ENCODE measurements at regions not wholly inside any gene's neighbourhood (a gene's known extent, or its start where the extent isn't known, plus 50 kb on each side); places are given as distances from the start of the nearest gene placed in this dataset.
"Not testable (repeated sequence)": the region's sequence is repeated elsewhere in the genome, so short reads cannot be mapped to it uniquely, and the experiment has no call there.

- DNase-seq (no peak), ATAC-seq (no peak)
- intact Hi-C loops (cut with DNase I, micrococcal nuclease): no loop called here
Observed at GRCh38 chr5:121660142-121660541, 191.5 kb upstream of the FTMT start.

- DNase-seq; ATAC-seq; intact Hi-C loops (cut with DNase I, micrococcal nuclease): not testable (repeated sequence)
Observed at GRCh38 chr5:121665542-121665941, 186.1 kb upstream of the FTMT start.

- no peak for ATAC-seq
- intact Hi-C loops (cut with DNase I, micrococcal nuclease): no loop called here
Observed at GRCh38 chr5:121667292-121667691, 184.4 kb upstream of the FTMT start.

GRCh38 chr5:121668635-121669034 lies 183.0 kb upstream of the FTMT start:
- intact Hi-C loops (cut with DNase I, micrococcal nuclease): no loop called here
- no peak for DNase-seq
- ATAC-seq: no peak

More at GRCh38 chr5:121667292-121667691, 184.4 kb upstream of the FTMT start:
- no peak for DNase-seq

- no peak for ATAC-seq
Observed at GRCh38 chr5:121671624-121672023, 180.1 kb upstream of the FTMT start.

GRCh38 chr5:121675924-121676323 lies 175.8 kb upstream of the FTMT start:
- DNase-seq (no peak), ATAC-seq (no peak)
- intact Hi-C loops (cut with DNase I, micrococcal nuclease): no loop called here

More at GRCh38 chr5:121671624-121672023, 180.1 kb upstream of the FTMT start:
- intact Hi-C loops (cut with DNase I, micrococcal nuclease): no loop called here
- DNase-seq: no peak

- ATAC-seq (no peak), DNase-seq (no peak)
- intact Hi-C loops (cut with DNase I, micrococcal nuclease): no loop called here
Observed at GRCh38 chr5:121681229-121681855, 170.3 kb upstream of the FTMT start.

GRCh38 chr5:121688126-121688525 lies 163.6 kb upstream of the FTMT start:
- no peak for ATAC-seq
- DNase-seq: no peak
- intact Hi-C loops (cut with DNase I, micrococcal nuclease): no loop called here

GRCh38 chr5:121688781-121689180 lies 162.9 kb upstream of the FTMT start:
- intact Hi-C loops (cut with DNase I, micrococcal nuclease): no loop called here
- ATAC-seq (no peak), DNase-seq (no peak)

GRCh38 chr5:121691478-121691877 lies 160.2 kb upstream of the FTMT start:
- no peak for DNase-seq
- intact Hi-C loops (cut with DNase I, micrococcal nuclease): no loop called here
- peak; percentile 31 for ATAC-seq

GRCh38 chr5:121692158-121692557 lies 159.5 kb upstream of the FTMT start:
- ATAC-seq (no peak), DNase-seq (no peak)
- intact Hi-C loops (cut with DNase I, micrococcal nuclease): no loop called here

GRCh38 chr5:121693864-121694263 lies 157.8 kb upstream of the FTMT start:
- intact Hi-C loops (cut with DNase I, micrococcal nuclease): no loop called here
- ATAC-seq (no peak), DNase-seq (no peak)

- no peak for ATAC-seq
- intact Hi-C loops (cut with DNase I, micrococcal nuclease): no loop called here
Observed at GRCh38 chr5:121695307-121695706, 156.4 kb upstream of the FTMT start.

GRCh38 chr5:121698690-121699089 lies 153.0 kb upstream of the FTMT start:
- intact Hi-C loops (cut with DNase I, micrococcal nuclease): no loop called here
- no peak for DNase-seq

More at GRCh38 chr5:121695307-121695706, 156.4 kb upstream of the FTMT start:
- no peak for DNase-seq

GRCh38 chr5:121701731-121702130 lies 150.0 kb upstream of the FTMT start:
- DNase-seq: no peak
- intact Hi-C loops (cut with DNase I, micrococcal nuclease): no loop called here
- no peak for ATAC-seq

More at GRCh38 chr5:121698690-121699089, 153.0 kb upstream of the FTMT start:
- ATAC-seq: no peak

- DNase-seq: no peak
- intact Hi-C loops (cut with DNase I, micrococcal nuclease): no loop called here
- no peak for ATAC-seq
Observed at GRCh38 chr5:121702682-121703081, 149.0 kb upstream of the FTMT start.

- no peak for DNase-seq
- intact Hi-C loops (cut with DNase I, micrococcal nuclease): no loop called here
Observed at GRCh38 chr5:121704291-121704690, 147.4 kb upstream of the FTMT start.

GRCh38 chr5:121706686-121707085 lies 145.0 kb upstream of the FTMT start:
- no peak for ATAC-seq
- DNase-seq: no peak
- intact Hi-C loops (cut with DNase I, micrococcal nuclease): no loop called here

More at GRCh38 chr5:121704291-121704690, 147.4 kb upstream of the FTMT start:
- ATAC-seq: no peak

GRCh38 chr5:121707178-121707577 lies 144.5 kb upstream of the FTMT start:
- ATAC-seq: no peak
- no peak for DNase-seq
- intact Hi-C loops (cut with DNase I, micrococcal nuclease): no loop called here

- ATAC-seq: no peak
- intact Hi-C loops (cut with DNase I, micrococcal nuclease): no loop called here
Observed at GRCh38 chr5:121711416-121711815, 140.3 kb upstream of the FTMT start.

GRCh38 chr5:121719255-121719654 lies 132.4 kb upstream of the FTMT start:
- ATAC-seq (no peak), DNase-seq (no peak)
- intact Hi-C loops (cut with DNase I, micrococcal nuclease): no loop called here

More at GRCh38 chr5:121711416-121711815, 140.3 kb upstream of the FTMT start:
- DNase-seq: no peak
